ENCODE measurements at regions not wholly inside any gene's neighbourhood (a gene's known extent, or its start where the extent isn't known, plus 50 kb on each side); places are given as distances from the start of the nearest gene placed in this dataset.
A peak's percentile ranks its signal among the peaks of the same experiment; 100 is the strongest.
"Not testable (repeated sequence)": the region's sequence is repeated elsewhere in the genome, so short reads cannot be mapped to it uniquely, and the experiment has no call there.

GRCh38 chr1:4227986-4228385, 327.9 kb upstream of the C1orf174 start:
- DNase-seq, result no peak

- DNase-seq, result peak; percentile 61
Measured at GRCh38 chr1:4253935-4254334, 353.9 kb upstream of the C1orf174 start.

- DNase-seq, result no peak
Measured at GRCh38 chr1:4256351-4256750, 356.3 kb upstream of the C1orf174 start.

GRCh38 chr1:4258146-4258777, 358.2 kb upstream of the C1orf174 start:
- DNase-seq, result not testable (repeated sequence)

- DNase-seq, result no peak
Measured at GRCh38 chr1:4261327-4261726, 361.3 kb upstream of the C1orf174 start.

DNA sequence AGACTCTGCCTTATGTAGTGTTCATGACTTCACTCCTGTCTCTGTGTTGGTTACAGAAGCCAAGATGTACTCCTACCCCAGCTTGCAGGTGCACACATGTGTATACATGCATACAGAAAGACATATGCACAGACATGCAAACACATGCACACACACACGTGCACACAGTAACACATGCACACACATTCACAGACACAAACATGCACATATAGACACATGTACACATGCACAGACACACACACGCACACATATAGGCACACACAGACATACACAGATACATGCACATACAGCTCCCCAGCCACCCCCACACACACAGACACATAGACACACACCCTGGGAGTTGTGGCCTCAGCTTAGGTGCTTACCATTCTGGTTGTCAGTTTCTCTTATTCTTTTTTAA, 362.6 kb upstream of the C1orf174 start:
- no peak for DNase-seq

DNA sequence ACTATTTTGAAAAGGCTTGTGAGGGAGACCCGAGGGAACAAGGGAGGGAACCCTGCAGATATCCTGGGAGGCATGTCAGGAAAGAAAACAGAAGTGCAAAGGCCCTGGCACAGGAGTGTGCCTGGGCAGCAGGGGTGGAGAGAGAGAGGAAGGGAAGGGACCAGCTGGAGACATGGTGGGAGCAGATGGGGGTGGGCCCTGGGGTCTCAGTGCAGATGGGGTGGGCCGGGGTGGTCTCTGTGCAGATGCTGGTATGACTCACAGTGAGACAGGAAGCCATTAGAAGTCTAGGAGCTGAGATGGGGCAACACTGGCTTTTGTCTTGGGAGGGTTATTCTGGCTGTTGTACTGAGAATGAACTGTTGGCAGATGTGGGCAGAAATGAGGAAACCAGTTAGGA, 363.6 kb upstream of the C1orf174 start:
- DNase-seq, result no peak

- no peak for DNase-seq
Measured at GRCh38 chr1:4265836-4266235, 365.8 kb upstream of the C1orf174 start.

- DNase-seq, result no peak
Measured at GRCh38 chr1:4267381-4268261, 367.5 kb upstream of the C1orf174 start.

- no peak for DNase-seq
Measured at GRCh38 chr1:4268262-4268888, 368.3 kb upstream of the C1orf174 start.

DNA sequence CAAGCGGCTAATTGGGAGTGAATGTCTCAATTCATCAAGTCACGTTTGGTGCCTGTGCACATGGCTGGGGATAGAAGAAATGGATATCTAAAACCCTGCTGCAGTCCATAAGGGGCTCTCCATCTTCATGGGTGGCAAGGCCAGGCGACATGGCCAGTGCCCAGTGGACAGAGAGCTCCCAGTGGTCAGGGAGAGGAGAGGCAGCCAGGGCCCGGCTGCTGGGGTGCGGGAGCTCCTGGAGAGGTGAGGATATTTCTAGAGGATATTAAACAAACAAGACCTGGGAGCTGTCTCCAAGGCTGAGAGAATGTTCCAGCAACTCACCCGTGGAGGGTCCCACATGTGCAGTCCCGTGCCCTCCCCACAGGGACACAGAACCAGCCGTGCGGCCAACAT, 368.8 kb upstream of the C1orf174 start:
- DNase-seq, result peak; percentile 40

GRCh38 chr1:4269330-4269729, 369.3 kb upstream of the C1orf174 start:
- peak; percentile 22 for DNase-seq

DNA sequence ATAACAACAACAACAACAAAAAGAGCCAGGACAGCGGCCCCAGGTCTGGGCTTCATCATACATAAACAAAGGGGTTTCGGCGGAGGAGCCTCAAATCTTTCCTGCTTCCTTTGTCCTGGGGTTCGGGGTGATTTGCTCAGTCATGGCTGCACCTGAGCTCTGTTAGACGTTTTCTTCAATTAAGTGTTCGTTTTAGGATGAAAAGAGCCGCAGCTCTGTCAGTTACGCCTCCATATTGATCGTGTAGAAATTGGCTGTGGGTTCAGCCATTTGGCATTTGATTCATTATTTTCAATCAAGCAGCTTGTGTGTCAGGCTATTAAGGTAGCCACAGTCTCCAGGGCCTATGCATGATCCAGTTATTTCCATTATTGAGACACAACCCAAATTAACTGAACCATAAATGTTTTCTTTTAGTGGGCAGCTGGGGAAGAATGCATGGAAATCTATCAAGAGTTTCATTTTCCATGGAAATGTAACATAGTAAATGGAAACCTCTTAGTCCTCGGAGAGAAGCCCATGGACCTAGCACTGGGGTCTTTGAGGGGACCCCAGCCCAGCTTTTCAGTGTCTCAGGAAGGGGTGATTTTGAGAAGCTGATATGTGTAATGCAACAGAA, 370.0 kb upstream of the C1orf174 start:
- DNase-seq, result peak; percentile 25

- no peak for DNase-seq
Measured at GRCh38 chr1:4270651-4271337, 370.7 kb upstream of the C1orf174 start.

GRCh38 chr1:4271338-4271998, 371.4 kb upstream of the C1orf174 start:
- DNase-seq, result no peak

- DNase-seq, result no peak
Measured at GRCh38 chr1:4272568-4272967, 372.5 kb upstream of the C1orf174 start.

DNA sequence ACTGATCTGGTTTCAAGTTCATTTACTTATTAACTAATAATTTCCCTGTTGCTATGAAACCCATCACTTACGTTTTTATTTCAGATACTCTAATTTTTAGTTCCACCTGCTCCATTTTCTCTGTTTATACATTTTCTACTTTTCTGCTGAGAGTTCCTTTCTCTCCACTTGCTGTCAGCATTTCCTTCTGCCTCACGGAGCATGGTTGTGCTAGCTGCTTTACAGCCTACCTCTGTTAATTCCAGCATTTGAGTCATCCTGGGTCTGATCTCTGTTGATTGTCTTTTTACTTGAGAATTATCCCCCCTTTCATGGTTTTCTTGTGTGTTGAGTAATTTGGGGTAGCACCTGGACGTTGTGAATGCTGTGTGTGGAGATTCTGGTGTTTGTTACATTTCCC, 373.2 kb upstream of the C1orf174 start:
- peak; percentile 40 for DNase-seq

GRCh38 chr1:4273747-4274146, 373.7 kb upstream of the C1orf174 start:
- DNase-seq, result no peak

DNA sequence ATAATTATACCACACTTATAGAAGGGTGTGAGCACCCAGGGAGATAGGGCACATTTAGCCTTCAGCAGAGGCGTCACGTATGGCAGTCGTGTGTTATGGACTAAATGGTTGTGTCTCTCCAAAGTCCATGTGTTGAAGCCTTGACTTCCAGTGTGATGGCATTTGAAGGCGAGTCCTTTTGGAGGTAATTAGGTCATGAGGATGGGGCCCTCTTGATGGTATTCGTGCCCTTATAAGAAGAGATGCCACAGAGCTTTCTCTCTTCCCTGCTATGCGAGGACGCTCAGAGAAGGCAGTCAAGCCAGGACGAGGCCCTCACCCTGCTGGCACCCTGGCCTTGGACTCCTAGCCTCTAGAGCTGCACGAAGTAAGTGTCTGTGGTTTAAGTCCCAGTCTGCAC, 375.0 kb upstream of the C1orf174 start:
- DNase-seq, result no peak

- no peak for DNase-seq
Measured at GRCh38 chr1:4276238-4276637, 376.2 kb upstream of the C1orf174 start.

- no peak for DNase-seq
Measured at GRCh38 chr1:4277598-4277997, 376.8 kb upstream of the AJAP1 start.

DNA sequence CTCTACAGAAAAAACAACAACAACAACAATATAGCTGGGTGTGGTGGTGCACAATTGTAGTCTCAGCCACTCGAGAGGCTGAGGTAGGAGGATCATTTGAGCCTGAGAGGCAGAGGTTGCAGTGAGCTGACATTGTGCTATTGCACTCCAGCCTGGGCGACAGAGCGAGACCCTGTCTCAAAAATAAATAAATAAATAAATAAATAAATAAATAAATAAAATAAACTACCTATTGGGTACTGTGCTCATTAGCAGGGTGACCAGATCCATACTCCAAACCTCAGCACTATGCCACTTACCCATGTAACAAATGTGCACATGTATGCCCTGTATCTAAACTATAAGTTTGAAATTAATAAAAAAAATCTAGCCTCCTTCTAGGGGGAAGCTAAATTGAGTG, 369.4 kb upstream of the AJAP1 start:
- no peak for DNase-seq

Measured in eye (tissue), 1 donor.